Ovary (tissue), 7 donors: ENCODE measurements at regions not wholly inside any gene's neighbourhood (a gene's known extent, or its start where the extent isn't known, plus 50 kb on each side); places are given as distances from the start of the nearest gene placed in this dataset.

Source experiments
- DNase-seq, 5 donors: peaks; one replicate each; pipeline ENCODE4 v3.0.0-alpha.2; 2019 to 2020
- H3K27ac ChIP-seq, 2 donors: fragments of 200-600 bp; one replicate each; pipeline versions ENCODE4 v1.5.1 to v1.8.0; 2019 to 2022
- H3K27me3 ChIP-seq: fragments of 200-600 bp; one replicate; pipeline ENCODE4 v1.8.0; 2022
- H3K36me3 ChIP-seq: fragments of 200-600 bp; sonication (generic); one replicate; pipeline ENCODE4 v1.5.1; 2019
- H3K4me1 ChIP-seq: one replicate; pipeline ENCODE4 v1.8.1; 2013; ENCODE audit warnings: mild to moderate bottlenecking, moderate library complexity; ENCODE audit not compliant: insufficient read depth
- H3K4me3 ChIP-seq: fragments of 200-600 bp; sonication (generic); one replicate; pipeline ENCODE4 v1.5.1; 2017
- H3K9me3 ChIP-seq, 2 donors: fragments of 200-600 bp in 1 of 2; sonication (generic) in 1 of 2; one replicate each; pipeline versions ENCODE4 v1.5.1 to v1.8.1; 2013 to 2019; ENCODE audit warnings: mild to moderate bottlenecking in 1 of 2, moderate library complexity in 1 of 2
- EP300 ChIP-seq: sonication (generic); formaldehyde crosslinking; IDR thresholded peaks from one replicate; pipeline ENCODE4 v1.6.1; 2017; ENCODE audit warnings: antibody characterized with exemption
- POLR2A ChIP-seq: fragments of 450-650 bp; IDR thresholded peaks from one replicate; pipeline ENCODE4 v1.6.1; 2017; ENCODE audit warnings: antibody characterized with exemption, mild to moderate bottlenecking, moderate library complexity
- WGBS, 3 donors: extraction: QIAGEN DNeasy Blood & Tissue Kit in 1 of 3; methylation state at CpG; one replicate each; pipeline versions ENCODE4 v1.1.5 to v1.1.7; 2013 to 2017; 5-methylcytosine and 5-hydroxymethylcytosine counted together
- intact Hi-C, 4 donors: fragments of 100-400 bp; cut with DNase I; formaldehyde crosslinking; loops; one replicate each; pipeline versions ENCODE4 v1.11.0 to v1.15.1; 2022 to 2023
- TF ChIP-seq, protein P1 (sequence below), 3 donors: fragments of 450-650 bp in 2 of 3; fragments of 200-600 bp in 1 of 3; IDR thresholded peaks; one replicate each; pipeline versions ENCODE4 v1.5.1 to v1.8.0; 2016 to 2022; ENCODE audit warnings: antibody characterized with exemption in 3 of 3, mild to moderate bottlenecking in 1 of 3
- donor health status: DM: no; HTN: no; CAD: no; lungs with moderate emphysema.
- donor health status: DM: no; HTN: no; CAD: no.
- donor health status: Bipolar disorder and iron deficiency.
- donor health status: DM: no; HTN: no; CAD: no.
- donor health status: DM: yes; HTN: yes; CAD: no.

DNA sequence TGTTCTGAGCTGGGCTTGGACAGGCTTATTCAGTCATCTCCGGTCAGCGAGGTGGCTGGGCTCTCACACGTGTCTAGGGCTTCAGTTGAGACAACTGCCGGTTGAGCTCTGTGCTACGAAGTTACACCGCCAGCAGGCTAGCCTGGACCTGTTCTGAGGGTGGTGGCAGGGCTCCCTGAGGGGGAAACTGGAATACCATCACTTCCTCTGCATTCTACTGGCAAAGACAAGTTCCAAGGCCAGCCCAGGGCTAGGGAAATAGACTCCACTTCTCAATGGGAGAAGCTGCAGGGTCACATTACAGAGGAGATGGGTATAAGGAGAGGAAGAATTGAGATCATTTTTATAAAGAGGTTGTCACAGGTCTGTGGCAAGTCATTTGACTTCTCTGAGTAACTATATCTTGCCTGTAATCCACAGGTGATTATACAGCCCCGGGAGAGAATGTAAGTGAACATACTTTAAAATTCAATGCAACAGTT is 106.8 kb upstream of the IL12A start:
- H3K27ac ChIP-seq, result no peak overlapping the region

GRCh38 chr3:159882367-159882766 is 106.3 kb upstream of the IL12A start:
- Histone ChIP-seq H3K36me3 (no peaks in the 10 kb centered on the region), H3K27me3 (no peaks in the 10 kb centered on the region), H3K9me3 (no peaks in the 10 kb centered on the region), H3K4me1 (peaks cover 3% of the 10 kb centered on the region), H3K4me3 (no peak overlapping the region), H3K27ac (no peak overlapping the region)
- 53 to 56% (median 56%) methylated on average over 3 of the region's 3 CpGs for WGBS, 3 donors
- intact Hi-C loops, result loop anchor here in 2 of 4 donors (10.0 kb wide), 1 partner anchor 122 kb away; no protein-coding TSS in a partner anchor
- no peak for DNase-seq
- TF ChIP-seq, protein P1, sequence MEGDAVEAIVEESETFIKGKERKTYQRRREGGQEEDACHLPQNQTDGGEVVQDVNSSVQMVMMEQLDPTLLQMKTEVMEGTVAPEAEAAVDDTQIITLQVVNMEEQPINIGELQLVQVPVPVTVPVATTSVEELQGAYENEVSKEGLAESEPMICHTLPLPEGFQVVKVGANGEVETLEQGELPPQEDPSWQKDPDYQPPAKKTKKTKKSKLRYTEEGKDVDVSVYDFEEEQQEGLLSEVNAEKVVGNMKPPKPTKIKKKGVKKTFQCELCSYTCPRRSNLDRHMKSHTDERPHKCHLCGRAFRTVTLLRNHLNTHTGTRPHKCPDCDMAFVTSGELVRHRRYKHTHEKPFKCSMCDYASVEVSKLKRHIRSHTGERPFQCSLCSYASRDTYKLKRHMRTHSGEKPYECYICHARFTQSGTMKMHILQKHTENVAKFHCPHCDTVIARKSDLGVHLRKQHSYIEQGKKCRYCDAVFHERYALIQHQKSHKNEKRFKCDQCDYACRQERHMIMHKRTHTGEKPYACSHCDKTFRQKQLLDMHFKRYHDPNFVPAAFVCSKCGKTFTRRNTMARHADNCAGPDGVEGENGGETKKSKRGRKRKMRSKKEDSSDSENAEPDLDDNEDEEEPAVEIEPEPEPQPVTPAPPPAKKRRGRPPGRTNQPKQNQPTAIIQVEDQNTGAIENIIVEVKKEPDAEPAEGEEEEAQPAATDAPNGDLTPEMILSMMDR (IDR thresholded peaks at IDR 0.05), result no peak
- TF ChIP-seq EP300 (no peak), POLR2A (no peak)

More for the DNA sequence above, 106.8 kb upstream of the IL12A start:
- intact Hi-C loops, result loop anchor here in 2 of 4 donors (10.0 kb wide), 1 partner anchor 123 kb away; no protein-coding TSS in a partner anchor
- no peak for DNase-seq
- no peak overlapping the region for H3K4me3 ChIP-seq
- H3K27me3 ChIP-seq, result no peaks in the 10 kb centered on the region
- 77 to 91% (median 88%) methylated on average over 7 of the region's 7 CpGs for WGBS, 3 donors
- H3K36me3 ChIP-seq, result no peaks in the 10 kb centered on the region
- peaks cover 3% of the 10 kb centered on the region for H3K4me1 ChIP-seq
- no peaks in the 10 kb centered on the region for H3K9me3 ChIP-seq
- no peak for TF ChIP-seq POLR2A
- TF ChIP-seq EP300, result no peak
- TF ChIP-seq, protein P1 (IDR thresholded peaks at IDR 0.05), result no peak

GRCh38 chr3:159882790-159883779 is 105.5 kb upstream of the IL12A start:
- TF ChIP-seq, protein P1 (IDR thresholded peaks at IDR 0.05), result no peak
- TF ChIP-seq POLR2A (no peak), EP300 (no peak)
- no peaks in the 10 kb centered on the region for H3K36me3 ChIP-seq
- H3K9me3 ChIP-seq, result no peaks in the 10 kb centered on the region
- no peak overlapping the region for H3K4me3 ChIP-seq
- 14 to 25% (median 18%) methylated on average over 12 of the region's 12 CpGs for WGBS, 3 donors
- no peaks in the 10 kb centered on the region for H3K27me3 ChIP-seq
- no peak overlapping the region for H3K27ac ChIP-seq
- intact Hi-C loops, result loop anchor here in 2 of 4 donors (10.0 kb wide), 1 partner anchor 122 kb away; no protein-coding TSS in a partner anchor
- H3K4me1 ChIP-seq, result peaks cover 3% of the 10 kb centered on the region
- peak in 1 of 5 donors; percentile 21 for DNase-seq

GRCh38 chr3:159884661-159885402 is 103.8 kb upstream of the IL12A start:
- no peak for DNase-seq
- no peak overlapping the region for H3K27ac ChIP-seq
- intact Hi-C loops, result loop anchor here in 2 of 4 donors (10.0 kb wide), 1 partner anchor 120 kb away; no protein-coding TSS in a partner anchor
- no peaks in the 10 kb centered on the region for H3K27me3 ChIP-seq
- WGBS, 3 donors, result 61 to 66% (median 63%) methylated on average over 3 of the region's 3 CpGs
- no peaks in the 10 kb centered on the region for H3K36me3 ChIP-seq
- H3K4me1 ChIP-seq, result peaks cover 3% of the 10 kb centered on the region
- TF ChIP-seq EP300 (no peak), POLR2A (no peak)
- TF ChIP-seq, protein P1 (IDR thresholded peaks at IDR 0.05), result peak; percentile 19 to 27 (median 19)
- no peaks in the 10 kb centered on the region for H3K9me3 ChIP-seq
- no peak overlapping the region for H3K4me3 ChIP-seq
